NT2/D1 (cell line): ENCODE measurements at regions not wholly inside any gene's neighbourhood (a gene's known extent, or its start where the extent isn't known, plus 50 kb on each side); places are given as distances from the start of the nearest gene placed in this dataset.
"Not testable (repeated sequence)": the region's sequence is repeated elsewhere in the genome, so short reads cannot be mapped to it uniquely, and the experiment has no call there.

Experiments
- DNase-seq: peaks from one replicate; pipeline ENCODE4 v3.0.0-alpha.2; 2011; ENCODE audit warnings: low read depth, low spot score
- H3K27me3 ChIP-seq: 2 replicates; pipeline ENCODE4 v1.6.0; 2011; ENCODE audit warnings: mild to moderate bottlenecking; ENCODE audit not compliant: insufficient read length, insufficient read depth
- H3K36me3 ChIP-seq: 2 replicates; pipeline ENCODE4 v1.6.1; 2011; ENCODE audit warnings: mild to moderate bottlenecking, low read length, mixed read lengths; ENCODE audit not compliant: insufficient read depth, insufficient read length
- H3K4me1 ChIP-seq: 2 replicates; pipeline ENCODE4 v1.5.1; 2011; ENCODE audit not compliant: insufficient read depth, insufficient read length
- H3K4me3 ChIP-seq: 2 replicates; pipeline ENCODE4 v1.5.1; 2011; ENCODE audit warnings: low read depth; ENCODE audit not compliant: insufficient read length
- H3K9ac ChIP-seq: 2 replicates; pipeline ENCODE4 v1.6.0; 2011; ENCODE audit warnings: low read depth; ENCODE audit not compliant: insufficient read length
- H3K9me3 ChIP-seq: 2 replicates; pipeline ENCODE4 v1.5.1; 2011; ENCODE audit warnings: mild to moderate bottlenecking, low read length; ENCODE audit not compliant: insufficient read depth
- SUZ12 ChIP-seq: IDR thresholded peaks from 2 replicates; pipeline ENCODE4 v1.6.1; 2011; ENCODE audit not compliant: insufficient read length, insufficient read depth; ENCODE audit errors: extremely low read depth
- YY1 ChIP-seq: IDR thresholded peaks from 2 replicates; pipeline ENCODE4 v1.6.1; 2011; ENCODE audit not compliant: insufficient read length, insufficient read depth
- ZNF274 ChIP-seq: IDR thresholded peaks from 2 replicates; pipeline ENCODE4 v1.6.1; 2011; ENCODE audit warnings: mild to moderate bottlenecking, low read depth, low read length

- Histone ChIP-seq H3K9ac (no peak overlapping the region), H3K4me3 (no peak overlapping the region), H3K4me1 (no peaks in the 10 kb centered on the region), H3K9me3 (no peaks in the 10 kb centered on the region), H3K27me3 (no peaks in the 10 kb centered on the region), H3K36me3 (no peaks in the 10 kb centered on the region)
- no peak for DNase-seq
- no peak for TF ChIP-seq SUZ12
- TF ChIP-seq ZNF274: no peak
- no peak for TF ChIP-seq YY1
Measured at GRCh38 chr3:159356606-159357005, 554.8 kb downstream of the MFSD1 start.

GRCh38 chr3:159364511-159364910 is 562.7 kb downstream of the MFSD1 start:
- Histone ChIP-seq H3K4me3 (no peak overlapping the region), H3K27me3 (no peaks in the 10 kb centered on the region), H3K36me3 (no peaks in the 10 kb centered on the region), H3K4me1 (no peaks in the 10 kb centered on the region), H3K9me3 (no peaks in the 10 kb centered on the region), H3K9ac (no peak overlapping the region)
- TF ChIP-seq SUZ12 (no peak), YY1 (no peak), ZNF274 (no peak)
- DNase-seq: no peak

- no peak for DNase-seq
- TF ChIP-seq ZNF274: no peak
- no peak for TF ChIP-seq YY1
- no peak for TF ChIP-seq SUZ12
- H3K4me3 ChIP-seq: no peak overlapping the region
- H3K4me1 ChIP-seq: no peaks in the 10 kb centered on the region
- no peaks in the 10 kb centered on the region for H3K9me3 ChIP-seq
- H3K27me3 ChIP-seq: no peaks in the 10 kb centered on the region
- no peaks in the 10 kb centered on the region for H3K36me3 ChIP-seq
- no peak overlapping the region for H3K9ac ChIP-seq
Measured at GRCh38 chr3:159366476-159366875, 564.6 kb downstream of the MFSD1 start.

- H3K9me3 ChIP-seq: no peaks in the 10 kb centered on the region
Measured at GRCh38 chr3:159371961-159372360, 570.1 kb downstream of the MFSD1 start.

GRCh38 chr3:159378396-159379194 is 576.7 kb downstream of the MFSD1 start:
- Histone ChIP-seq H3K9me3 (no peaks in the 10 kb centered on the region), H3K36me3 (no peaks in the 10 kb centered on the region), H3K4me1 (no peaks in the 10 kb centered on the region), H3K9ac (no peak overlapping the region), H3K4me3 (no peak overlapping the region), H3K27me3 (no peaks in the 10 kb centered on the region)
- DNase-seq: no peak
- TF ChIP-seq SUZ12: no peak
- TF ChIP-seq ZNF274: no peak
- no peak for TF ChIP-seq YY1

More at GRCh38 chr3:159371961-159372360, 570.1 kb downstream of the MFSD1 start:
- Histone ChIP-seq H3K4me1 (no peaks in the 10 kb centered on the region), H3K27me3 (no peaks in the 10 kb centered on the region), H3K9ac (no peak overlapping the region), H3K4me3 (no peak overlapping the region), H3K36me3 (no peaks in the 10 kb centered on the region)
- TF ChIP-seq SUZ12: no peak
- no peak for TF ChIP-seq ZNF274
- TF ChIP-seq YY1: no peak
- no peak for DNase-seq

GRCh38 chr3:159380891-159381290 is 579.0 kb downstream of the MFSD1 start:
- no peaks in the 10 kb centered on the region for H3K27me3 ChIP-seq
- TF ChIP-seq ZNF274 (no peak), YY1 (no peak), SUZ12 (no peak)
- no peaks in the 10 kb centered on the region for H3K9me3 ChIP-seq
- no peaks in the 10 kb centered on the region for H3K4me1 ChIP-seq
- H3K36me3 ChIP-seq: no peaks in the 10 kb centered on the region
- no peak for DNase-seq
- H3K4me3 ChIP-seq: no peak overlapping the region
- H3K9ac ChIP-seq: no peak overlapping the region

GRCh38 chr3:159390656-159391212 is 588.9 kb downstream of the MFSD1 start:
- H3K9ac ChIP-seq: no peak overlapping the region
- no peak overlapping the region for H3K4me3 ChIP-seq
- no peaks in the 10 kb centered on the region for H3K27me3 ChIP-seq
- H3K4me1 ChIP-seq: no peaks in the 10 kb centered on the region
- TF ChIP-seq ZNF274: no peak
- TF ChIP-seq YY1: no peak
- TF ChIP-seq SUZ12: no peak
- no peaks in the 10 kb centered on the region for H3K36me3 ChIP-seq
- no peak for DNase-seq
- no peaks in the 10 kb centered on the region for H3K9me3 ChIP-seq

- H3K27me3 ChIP-seq, H3K9ac ChIP-seq, DNase-seq, H3K36me3 ChIP-seq, H3K4me3 ChIP-seq, H3K4me1 ChIP-seq: not testable (repeated sequence)
- peaks cover 17% of the 10 kb centered on the region; the same call in 1 of the 2 replicates for H3K9me3 ChIP-seq
Measured at GRCh38 chr3:159397683-159398082, 591.0 kb upstream of the IL12A start.
